ENCODE measurements at regions not wholly inside any gene's neighbourhood (a gene's known extent, or its start where the extent isn't known, plus 50 kb on each side); places are given as distances from the start of the nearest gene placed in this dataset.
A peak's percentile ranks its signal among the peaks of the same experiment; 100 is the strongest.
"Not testable (repeated sequence)": the region's sequence is repeated elsewhere in the genome, so short reads cannot be mapped to it uniquely, and the experiment has no call there.

- TF ChIP-seq EZH2phosphoT487 (IDR thresholded peaks at IDR 0.05; ENCODE audit: insufficient read depth, low read depth) (no peak), EZH2 (IDR thresholded peaks at IDR 0.05; ENCODE audit: insufficient read depth, poor library complexity, severe bottlenecking) (no peak)
- 90 to 93% methylated on average over 1 of the region's 1 CpG for WGBS, 2 experiments (ENCODE audit: low coverage in 1 of 2, low lambda C conversion rate in 2 of 2, missing lambda C conversion rate in 2 of 2)
- Histone ChIP-seq H3F3A (ENCODE audit: insufficient read depth) (0 out of 2 replicates have a peak, but pooled peaks cover 3% of the 10 kb centered on the region), H3K9me2 (ENCODE audit: insufficient read depth) (no peaks in the 10 kb centered on the region), H3K27ac (no peak overlapping the region), H3K27me3 (replicated peaks; ENCODE audit: insufficient read depth) (no peaks in the 10 kb centered on the region), H3K79me2 (ENCODE audit: insufficient read depth) (no peaks in the 10 kb centered on the region), H3K4me2 (ENCODE audit: unreplicated experiment) (no peak overlapping the region), H3K36me3 (ENCODE audit: low read depth) (no peaks in the 10 kb centered on the region), H2AFZ (no peak overlapping the region), H3K4me3 (no peak overlapping the region), H3K9me3 (ENCODE audit: low read depth) (no peaks in the 10 kb centered on the region), H4K20me1 (ENCODE audit: insufficient read depth) (no peaks in the 10 kb centered on the region), H3K9ac (no peak overlapping the region), H3K4me1 (ENCODE audit: insufficient read depth) (no peaks in the 10 kb centered on the region)
- DNase-seq = no peak
- in situ Hi-C loops (cut with MboI) = no loop called here
Measured at GRCh38 chr7:69439636-69440325, 158.5 kb upstream of the AUTS2 start.

GRCh38 chr7:69440976-69441375 lies 157.3 kb upstream of the AUTS2 start:
- H3K27me3 ChIP-seq (replicated peaks; ENCODE audit: insufficient read depth) = no peaks in the 10 kb centered on the region
- no peak overlapping the region for H3K27ac ChIP-seq
- H3K9ac ChIP-seq = no peak overlapping the region
- H3K9me3 ChIP-seq (ENCODE audit: low read depth) = no peaks in the 10 kb centered on the region
- H3F3A ChIP-seq (ENCODE audit: insufficient read depth) = no peaks in the 10 kb centered on the region
- no peaks in the 10 kb centered on the region for H4K20me1 ChIP-seq (ENCODE audit: insufficient read depth)
- H3K36me3 ChIP-seq (ENCODE audit: low read depth) = no peaks in the 10 kb centered on the region
- H3K79me2 ChIP-seq (ENCODE audit: insufficient read depth) = no peaks in the 10 kb centered on the region
- H2AFZ ChIP-seq = no peak overlapping the region
- in situ Hi-C loops (cut with MboI) = no loop called here
- DNase-seq = no peak
- WGBS, 2 experiments (ENCODE audit: low coverage in 1 of 2, low lambda C conversion rate in 2 of 2, missing lambda C conversion rate in 2 of 2) = 57 to 64% methylated on average over 2 of the region's 2 CpGs
- H3K4me3 ChIP-seq = no peak overlapping the region
- TF ChIP-seq EZH2 (IDR thresholded peaks at IDR 0.05; ENCODE audit: insufficient read depth, poor library complexity, severe bottlenecking) (no peak), EZH2phosphoT487 (IDR thresholded peaks at IDR 0.05; ENCODE audit: insufficient read depth, low read depth) (no peak)
- no peaks in the 10 kb centered on the region for H3K9me2 ChIP-seq (ENCODE audit: insufficient read depth)
- H3K4me2 ChIP-seq (ENCODE audit: unreplicated experiment) = no peak overlapping the region
- H3K4me1 ChIP-seq (ENCODE audit: insufficient read depth) = no peaks in the 10 kb centered on the region

GRCh38 chr7:69443136-69443535 lies 155.1 kb upstream of the AUTS2 start:
- no peak overlapping the region for H3K4me3 ChIP-seq
- no peak overlapping the region for H3K9ac ChIP-seq
- no peak overlapping the region for H3K4me2 ChIP-seq (ENCODE audit: unreplicated experiment)
- H3K9me3 ChIP-seq (ENCODE audit: low read depth) = no peaks in the 10 kb centered on the region
- H4K20me1 ChIP-seq (ENCODE audit: insufficient read depth) = no peaks in the 10 kb centered on the region
- in situ Hi-C loops (cut with MboI) = no loop called here
- 60 to 74% methylated on average over 2 of the region's 2 CpGs for WGBS, 2 experiments (ENCODE audit: low coverage in 1 of 2, low lambda C conversion rate in 2 of 2, missing lambda C conversion rate in 2 of 2)
- DNase-seq = no peak
- H3F3A ChIP-seq (ENCODE audit: insufficient read depth) = no peaks in the 10 kb centered on the region
- H3K27ac ChIP-seq = no peak overlapping the region
- no peaks in the 10 kb centered on the region for H3K79me2 ChIP-seq (ENCODE audit: insufficient read depth)
- no peaks in the 10 kb centered on the region for H3K9me2 ChIP-seq (ENCODE audit: insufficient read depth)
- no peaks in the 10 kb centered on the region for H3K36me3 ChIP-seq (ENCODE audit: low read depth)
- TF ChIP-seq EZH2phosphoT487 (IDR thresholded peaks at IDR 0.05; ENCODE audit: insufficient read depth, low read depth) (no peak), EZH2 (IDR thresholded peaks at IDR 0.05; ENCODE audit: insufficient read depth, poor library complexity, severe bottlenecking) (no peak)
- H3K27me3 ChIP-seq (replicated peaks; ENCODE audit: insufficient read depth) = no peaks in the 10 kb centered on the region
- H3K4me1 ChIP-seq (ENCODE audit: insufficient read depth) = no peaks in the 10 kb centered on the region
- H2AFZ ChIP-seq = no peak overlapping the region

- H2AFZ ChIP-seq = no peak overlapping the region
- TF ChIP-seq EZH2phosphoT487 (IDR thresholded peaks at IDR 0.05; ENCODE audit: insufficient read depth, low read depth) (no peak), EZH2 (IDR thresholded peaks at IDR 0.05; ENCODE audit: insufficient read depth, poor library complexity, severe bottlenecking) (no peak)
- no peaks in the 10 kb centered on the region for H4K20me1 ChIP-seq (ENCODE audit: insufficient read depth)
- no peaks in the 10 kb centered on the region for H3K9me3 ChIP-seq (ENCODE audit: low read depth)
- H3K27me3 ChIP-seq (replicated peaks; ENCODE audit: insufficient read depth) = no peaks in the 10 kb centered on the region
- H3K4me1 ChIP-seq (ENCODE audit: insufficient read depth) = no peaks in the 10 kb centered on the region
- H3K4me3 ChIP-seq = no peak overlapping the region
- H3K27ac ChIP-seq = no peak overlapping the region
- H3F3A ChIP-seq (ENCODE audit: insufficient read depth) = no peaks in the 10 kb centered on the region
- H3K36me3 ChIP-seq (ENCODE audit: low read depth) = no peaks in the 10 kb centered on the region
- in situ Hi-C loops (cut with MboI) = no loop called here
- no peak overlapping the region for H3K4me2 ChIP-seq (ENCODE audit: unreplicated experiment)
- H3K79me2 ChIP-seq (ENCODE audit: insufficient read depth) = no peaks in the 10 kb centered on the region
- WGBS, 2 experiments (ENCODE audit: low coverage in 1 of 2, low lambda C conversion rate in 2 of 2, missing lambda C conversion rate in 2 of 2) = 66 to 71% methylated on average over 11 of the region's 11 CpGs
- peak; percentile 23 for DNase-seq
- H3K9me2 ChIP-seq (ENCODE audit: insufficient read depth) = no peaks in the 10 kb centered on the region
- no peak overlapping the region for H3K9ac ChIP-seq
Measured at GRCh38 chr7:69445541-69445940, 152.7 kb upstream of the AUTS2 start.

GRCh38 chr7:69446213-69446612 lies 152.1 kb upstream of the AUTS2 start:
- H2AFZ ChIP-seq; DNase-seq; H3K9me2 ChIP-seq (ENCODE audit: insufficient read depth); H4K20me1 ChIP-seq (ENCODE audit: insufficient read depth); H3K9ac ChIP-seq; in situ Hi-C loops (cut with MboI); H3K4me1 ChIP-seq (ENCODE audit: insufficient read depth); H3K27me3 ChIP-seq (replicated peaks; ENCODE audit: insufficient read depth); H3F3A ChIP-seq (ENCODE audit: insufficient read depth); H3K27ac ChIP-seq; H3K4me3 ChIP-seq; H3K9me3 ChIP-seq (ENCODE audit: low read depth); H3K79me2 ChIP-seq (ENCODE audit: insufficient read depth); H3K36me3 ChIP-seq (ENCODE audit: low read depth); H3K4me2 ChIP-seq (ENCODE audit: unreplicated experiment): not testable (repeated sequence)
- 85 to 86% methylated on average over 7 of the region's 7 CpGs for WGBS, 2 experiments (ENCODE audit: low coverage in 1 of 2, low lambda C conversion rate in 2 of 2, missing lambda C conversion rate in 2 of 2)

Data from GM23248 (cell line).